Endothelial cell of umbilical vein (primary cell): ENCODE measurements at regions not wholly inside any gene's neighbourhood (a gene's known extent, or its start where the extent isn't known, plus 50 kb on each side); places are given as distances from the start of the nearest gene placed in this dataset.

Experiments
- BruUV-seq: library from RNA; stranded (reverse); fragments of 400-500 nt; replicated peaks from 2 replicates; lab custom pipeline; 2021; lab: Mats Ljungman, UMichigan
- CTCF ChIA-PET: fragments of 300-600, 350-600 bp; sonication (Branson Sonifier 250); formaldehyde crosslinking; loops from one replicate; lab custom pipeline; 2021; ENCODE audit warnings: antibody characterized with exemption, inconsistent platforms; lab: Charles Lee
- POLR2A ChIA-PET: fragments of 300-600, 350-600 bp; sonication (Branson Sonifier 250); formaldehyde crosslinking; loops from one replicate; lab custom pipeline; 2021; ENCODE audit warnings: antibody characterized with exemption, inconsistent platforms; lab: Charles Lee
- DNase-seq: peaks from one replicate; pipeline ENCODE4 v3.0.0-alpha.2; 2011; ENCODE audit warnings: low read depth, low spot score
- FAIRE-seq: peaks from 2 replicates; lab custom pipeline; 2011; peaks lifted over from hg19 to GRCh38; lab: Jason Lieb, UNC
- H2AFZ ChIP-seq: 2 replicates; pipeline ENCODE4 v1.6.0; 2012; ENCODE audit warnings: low read depth, low read length, control low read depth, inconsistent platforms
- H3K27ac ChIP-seq: 2 replicates; pipeline ENCODE4 v1.5.1; 2011; ENCODE audit warnings: low read depth, mild to moderate bottlenecking, control low read depth, low read length, moderate library complexity; ENCODE audit not compliant: insufficient read depth
- H3K27me3 ChIP-seq, 2 experiments: 2 replicates each; pipeline versions ENCODE4 v1.6.0 to v1.6.1; 2011; ENCODE audit warnings: low read length in 2 of 2, mixed read lengths in 1 of 2; ENCODE audit not compliant: control insufficient read depth in 2 of 2, insufficient read depth in 2 of 2
- H3K36me3 ChIP-seq, 2 experiments: 2 replicates in 1 of 2; 3 replicates in 1 of 2; pipeline ENCODE4 v1.5.1; 2011; ENCODE audit warnings: low read length in 2 of 2, mild to moderate bottlenecking in 1 of 2, moderate library complexity in 1 of 2; ENCODE audit not compliant: control insufficient read depth in 2 of 2, insufficient read depth in 2 of 2; ENCODE audit errors: extremely low read depth in 1 of 2
- H3K4me1 ChIP-seq: 3 replicates; pipeline ENCODE4 v1.5.1; 2011; ENCODE audit warnings: mild to moderate bottlenecking, low read length; ENCODE audit not compliant: control insufficient read depth, insufficient read depth; ENCODE audit errors: extremely low read depth
- H3K4me2 ChIP-seq: 2 replicates; pipeline ENCODE4 v1.6.1; 2011; ENCODE audit warnings: low read length, control low read depth, mixed read lengths; ENCODE audit not compliant: insufficient read depth
- H3K4me3 ChIP-seq, 3 experiments: fragments of 200-600 bp in 1 of 3; sonication (generic), shearing (Covaris generic) in 1 of 3; replicated peaks in 1 of 3; 2 replicates each; pipeline ENCODE4 v1.5.1; 2011 to 2016; ENCODE audit warnings: control low read depth in 3 of 3, low read length in 3 of 3, mild to moderate bottlenecking in 2 of 3, inconsistent platforms in 1 of 3, low read depth in 1 of 3, moderate library complexity in 1 of 3; ENCODE audit not compliant: insufficient read depth in 1 of 3
- H3K79me2 ChIP-seq: 2 replicates; pipeline ENCODE4 v1.6.0; 2012; ENCODE audit warnings: low read length, inconsistent platforms; ENCODE audit not compliant: control insufficient read depth, insufficient read depth
- H3K9ac ChIP-seq: replicated peaks from 2 replicates; pipeline ENCODE3; 2011; ENCODE audit warnings: low read length, control low read depth; ENCODE audit not compliant: insufficient read depth; ENCODE audit errors: extremely low read depth
- H3K9me1 ChIP-seq: replicated peaks from 3 replicates; pipeline ENCODE4 v1.6.0; 2011; ENCODE audit warnings: mild to moderate bottlenecking, low read length; ENCODE audit not compliant: control insufficient read depth, insufficient read depth; ENCODE audit errors: extremely low read depth
- H3K9me3 ChIP-seq: replicated peaks from 2 replicates; pipeline ENCODE4 v1.5.1; 2012; ENCODE audit warnings: low read length, inconsistent platforms; ENCODE audit not compliant: control insufficient read depth, insufficient read depth
- H4K20me1 ChIP-seq: replicated peaks from 2 replicates; pipeline ENCODE3; 2011; ENCODE audit warnings: mild to moderate bottlenecking, low read length; ENCODE audit not compliant: control insufficient read depth, insufficient read depth; ENCODE audit errors: extremely low read depth
- EZH2 ChIP-seq: IDR thresholded peaks from 2 replicates; pipeline ENCODE4 v1.6.1; 2012; ENCODE audit warnings: borderline replicate concordance, low read depth, mild to moderate bottlenecking, moderate library complexity, low read length, inconsistent platforms; ENCODE audit not compliant: severe bottlenecking
- FOS ChIP-seq: IDR thresholded peaks from 2 replicates; pipeline ENCODE4 v1.6.1; 2011; ENCODE audit warnings: mild to moderate bottlenecking, low read length, moderate library complexity, borderline replicate concordance; ENCODE audit not compliant: insufficient read depth
- GATA2 ChIP-seq: IDR thresholded peaks from 2 replicates; pipeline ENCODE4 v1.7.0; 2011; ENCODE audit warnings: low read depth, mild to moderate bottlenecking, moderate library complexity, mixed read lengths, low read length; ENCODE audit not compliant: insufficient read length, insufficient read depth
- JUN ChIP-seq: IDR thresholded peaks from 2 replicates; pipeline ENCODE4 v1.6.1; 2011; ENCODE audit warnings: borderline replicate concordance, low read depth; ENCODE audit not compliant: insufficient read length, insufficient read depth
- MYC ChIP-seq: IDR thresholded peaks from one replicate; pipeline ENCODE4 v1.6.1; 2011; ENCODE audit warnings: mild to moderate bottlenecking, low read depth, low read length
- POLR2A ChIP-seq: IDR thresholded peaks from 2 replicates; pipeline ENCODE4 v1.6.1; 2012; ENCODE audit warnings: low read depth, mild to moderate bottlenecking, control low read depth, low read length
- POLR2AphosphoS5 ChIP-seq: IDR thresholded peaks from 2 replicates; pipeline ENCODE4 v1.6.1; 2012; ENCODE audit warnings: low read depth, mild to moderate bottlenecking, control low read depth, low read length, moderate library complexity; ENCODE audit not compliant: insufficient read depth
- dilution Hi-C: fragments of 300-500 bp; cut with MboI; formaldehyde crosslinking; loops from one replicate; pipeline ENCODE4 v1.15.0; 2019; ENCODE audit warnings: low sequenced_read_pairs; ENCODE audit not compliant: extremely low pct_ligation_motif_present
- intact Hi-C: fragments of 100-400 bp; cut with micrococcal nuclease; formaldehyde crosslinking; loops from one replicate; pipeline ENCODE4 v1.10.0; 2022
- TF ChIP-seq, protein P1 (sequence below): IDR thresholded peaks from 2 replicates; pipeline ENCODE4 v1.6.1; 2011; ENCODE audit not compliant: insufficient read depth, insufficient read length
- TF ChIP-seq, protein P2 (sequence below), 2 donors: IDR thresholded peaks; 1 replicate in 1 of 2; 2 replicates in 1 of 2; pipeline ENCODE4 v1.5.1; 2011; ENCODE audit warnings: low read length in 2 of 2, mild to moderate bottlenecking in 2 of 2, moderate library complexity in 2 of 2, control low read depth in 1 of 2, inconsistent platforms in 1 of 2, low read depth in 1 of 2; ENCODE audit not compliant: insufficient read depth in 1 of 2; ENCODE audit errors: extremely low read depth in 1 of 2

DNA sequence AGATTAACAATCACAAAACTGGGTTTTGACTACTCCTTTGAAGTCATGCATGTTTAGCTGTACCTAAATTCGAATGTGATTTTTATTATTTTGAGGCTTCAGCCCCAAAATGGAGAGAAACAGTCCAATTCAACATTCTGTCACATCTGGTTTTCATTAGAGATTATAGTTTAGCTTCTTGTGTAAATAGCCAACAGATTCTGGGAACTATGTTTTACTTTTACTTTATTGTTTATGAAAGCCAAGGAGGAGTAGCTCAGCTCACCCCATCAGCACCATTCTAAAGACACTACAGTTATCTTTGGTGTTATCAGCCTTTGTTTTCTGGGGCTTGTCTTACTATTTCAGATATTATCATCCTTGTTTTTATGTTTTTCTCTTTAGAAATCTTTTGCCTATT, 465.0 kb upstream of the CWC22 start:
- dilution Hi-C loops: no loop called here
- CTCF ChIA-PET: no interaction called here
- no peaks in the 10 kb centered on the region for H3K36me3 ChIP-seq
- H3K4me1 ChIP-seq: no peaks in the 10 kb centered on the region
- intact Hi-C loops: no loop called here
- H3K4me3 ChIP-seq: no peak overlapping the region
- BruUV-seq: no TSS peak
- H2AFZ ChIP-seq: no peak overlapping the region
- no peak overlapping the region for H3K9ac ChIP-seq
- no peaks in the 10 kb centered on the region for H3K9me1 ChIP-seq
- H4K20me1 ChIP-seq: no peaks in the 10 kb centered on the region
- H3K79me2 ChIP-seq: no peaks in the 10 kb centered on the region
- no peaks in the 10 kb centered on the region for H3K27me3 ChIP-seq
- no peak overlapping the region for H3K27ac ChIP-seq
- TF ChIP-seq POLR2AphosphoS5: no peak
- no peak for TF ChIP-seq POLR2A
- TF ChIP-seq, protein P1, sequence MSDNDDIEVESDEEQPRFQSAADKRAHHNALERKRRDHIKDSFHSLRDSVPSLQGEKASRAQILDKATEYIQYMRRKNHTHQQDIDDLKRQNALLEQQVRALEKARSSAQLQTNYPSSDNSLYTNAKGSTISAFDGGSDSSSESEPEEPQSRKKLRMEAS: no peak
- TF ChIP-seq JUN: no peak
- no peak for TF ChIP-seq GATA2
- TF ChIP-seq MYC: no peak
- no peak for TF ChIP-seq EZH2
- no peak for TF ChIP-seq FOS
- TF ChIP-seq, protein P2, sequence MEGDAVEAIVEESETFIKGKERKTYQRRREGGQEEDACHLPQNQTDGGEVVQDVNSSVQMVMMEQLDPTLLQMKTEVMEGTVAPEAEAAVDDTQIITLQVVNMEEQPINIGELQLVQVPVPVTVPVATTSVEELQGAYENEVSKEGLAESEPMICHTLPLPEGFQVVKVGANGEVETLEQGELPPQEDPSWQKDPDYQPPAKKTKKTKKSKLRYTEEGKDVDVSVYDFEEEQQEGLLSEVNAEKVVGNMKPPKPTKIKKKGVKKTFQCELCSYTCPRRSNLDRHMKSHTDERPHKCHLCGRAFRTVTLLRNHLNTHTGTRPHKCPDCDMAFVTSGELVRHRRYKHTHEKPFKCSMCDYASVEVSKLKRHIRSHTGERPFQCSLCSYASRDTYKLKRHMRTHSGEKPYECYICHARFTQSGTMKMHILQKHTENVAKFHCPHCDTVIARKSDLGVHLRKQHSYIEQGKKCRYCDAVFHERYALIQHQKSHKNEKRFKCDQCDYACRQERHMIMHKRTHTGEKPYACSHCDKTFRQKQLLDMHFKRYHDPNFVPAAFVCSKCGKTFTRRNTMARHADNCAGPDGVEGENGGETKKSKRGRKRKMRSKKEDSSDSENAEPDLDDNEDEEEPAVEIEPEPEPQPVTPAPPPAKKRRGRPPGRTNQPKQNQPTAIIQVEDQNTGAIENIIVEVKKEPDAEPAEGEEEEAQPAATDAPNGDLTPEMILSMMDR (IDR thresholded peaks at IDR 0.05; ENCODE audit: extremely low read depth in 1 of 2, insufficient read depth in 1 of 2, low read depth in 1 of 2, low read length in 2 of 2): no peak
- H3K4me2 ChIP-seq: no peak overlapping the region
- POLR2A ChIA-PET: no interaction called here
- FAIRE-seq (no peak), DNase-seq (no peak)
- no peaks in the 10 kb centered on the region for H3K9me3 ChIP-seq
